CD14-positive monocyte (primary cell): ENCODE measurements at regions not wholly inside any gene's neighbourhood (a gene's known extent, or its start where the extent isn't known, plus 50 kb on each side); places are given as distances from the start of the nearest gene placed in this dataset.

Experiments
- DNase-seq, 3 donors: peaks; one replicate each; pipeline ENCODE4 v3.0.0-alpha.2; 2011 to 2022
- H2AFZ ChIP-seq: 2 replicates; pipeline ENCODE4 v1.6.0; 2012; ENCODE audit warnings: mild to moderate bottlenecking, low read depth, low read length, inconsistent platforms; ENCODE audit not compliant: insufficient read depth, poor library complexity, severe bottlenecking
- H3K27ac ChIP-seq, 2 donors: 1 replicate in 1 of 2; 2 replicates in 1 of 2; pipeline ENCODE4 v1.5.1; 2012 to 2013; ENCODE audit warnings: low read length in 2 of 2, control low read depth in 1 of 2, inconsistent platforms in 1 of 2, low read depth in 1 of 2, mild to moderate bottlenecking in 1 of 2
- H3K27me3 ChIP-seq, 2 donors: one replicate each; pipeline versions ENCODE4 v1.6.0 to v1.6.1; 2011 to 2013; ENCODE audit warnings: low read length in 2 of 2; ENCODE audit not compliant: control insufficient read depth in 2 of 2, insufficient read depth in 2 of 2
- H3K36me3 ChIP-seq, 2 donors: replicated peaks in 1 of 2; 1 replicate in 1 of 2; 2 replicates in 1 of 2; pipeline versions ENCODE4 v1.5.1 to v1.6.1; 2012 to 2013; ENCODE audit warnings: low read length in 2 of 2, control low read depth in 1 of 2, inconsistent platforms in 1 of 2, mild to moderate bottlenecking in 1 of 2; ENCODE audit not compliant: insufficient read depth in 2 of 2, control insufficient read depth in 1 of 2
- H3K4me1 ChIP-seq, 2 donors: 1 replicate in 1 of 2; 2 replicates in 1 of 2; pipeline versions ENCODE4 v1.5.1 to v1.6.1; 2012 to 2013; ENCODE audit warnings: low read length in 2 of 2, control low read depth in 1 of 2, inconsistent platforms in 1 of 2, mild to moderate bottlenecking in 1 of 2, moderate library complexity in 1 of 2; ENCODE audit not compliant: insufficient read depth in 2 of 2, control insufficient read depth in 1 of 2
- H3K4me2 ChIP-seq: replicated peaks from 2 replicates; pipeline ENCODE3; 2012; ENCODE audit warnings: low read length, moderate library complexity, mild to moderate bottlenecking; ENCODE audit not compliant: poor library complexity, severe bottlenecking; ENCODE audit errors: extremely low read depth
- H3K4me3 ChIP-seq, 3 experiments: fragments of 200-600 bp in 1 of 3; sonication (generic) in 1 of 3; replicated peaks in 1 of 3; 1 replicate in 2 of 3; 2 replicates in 1 of 3; pipeline ENCODE4 v1.5.1; 2011 to 2013; ENCODE audit warnings: low read length in 3 of 3, mild to moderate bottlenecking in 3 of 3, control low read depth in 2 of 3, low read depth in 2 of 3, inconsistent platforms in 1 of 3, moderate library complexity in 1 of 3
- H3K79me2 ChIP-seq: 2 replicates; pipeline ENCODE4 v1.6.0; 2012; ENCODE audit warnings: mild to moderate bottlenecking, control low read depth, inconsistent platforms, low read length, moderate library complexity; ENCODE audit not compliant: insufficient read depth
- H3K9ac ChIP-seq: 2 replicates; pipeline ENCODE4 v1.6.0; 2017; ENCODE audit warnings: low read length, mild to moderate bottlenecking; ENCODE audit not compliant: insufficient read depth, poor library complexity, severe bottlenecking
- H3K9me3 ChIP-seq, 2 donors: replicated peaks in 1 of 2; 1 replicate in 1 of 2; 2 replicates in 1 of 2; pipeline versions ENCODE4 v1.5.1 to v1.6.1; 2012 to 2013; ENCODE audit warnings: low read length in 2 of 2, control low read depth in 1 of 2; ENCODE audit not compliant: control insufficient read depth in 1 of 2, insufficient read depth in 1 of 2
- H4K20me1 ChIP-seq: 2 replicates; pipeline ENCODE4 v1.6.0; 2012; ENCODE audit warnings: mild to moderate bottlenecking, low read length, control low read depth, moderate library complexity; ENCODE audit not compliant: insufficient read depth
- H3K27ac Mint-ChIP-seq, 7 donors: one replicate each; pipeline ENCODE4 v1.8.0; 2020; ENCODE audit warnings: mild to moderate bottlenecking in 7 of 7, mixed read lengths in 7 of 7, moderate library complexity in 6 of 7, inconsistent platforms in 2 of 7
- H3K27me3 Mint-ChIP-seq, 3 donors: one replicate each; pipeline ENCODE4 v1.8.0; 2021 to 2022; ENCODE audit warnings: low read depth in 3 of 3, mild to moderate bottlenecking in 3 of 3, mixed read lengths in 3 of 3, moderate library complexity in 3 of 3, inconsistent platforms in 1 of 3
- H3K36me3 Mint-ChIP-seq, 2 donors: one replicate each; pipeline ENCODE4 v1.8.0; 2020; ENCODE audit warnings: mixed read lengths in 2 of 2, inconsistent platforms in 1 of 2, mild to moderate bottlenecking in 1 of 2
- H3K4me1 Mint-ChIP-seq: one replicate; pipeline ENCODE4 v1.8.0; 2020; ENCODE audit warnings: mild to moderate bottlenecking, mixed read lengths
- H3K4me3 Mint-ChIP-seq, 2 donors: one replicate each; pipeline ENCODE4 v1.8.0; 2020; ENCODE audit warnings: mild to moderate bottlenecking in 2 of 2, mixed read lengths in 2 of 2, moderate library complexity in 1 of 2
- H3K9me3 Mint-ChIP-seq, 7 donors: one replicate each; pipeline ENCODE4 v1.8.0; 2020 to 2022; ENCODE audit warnings: mixed read lengths in 7 of 7, mild to moderate bottlenecking in 6 of 7, moderate library complexity in 6 of 7, inconsistent platforms in 2 of 7
- CTCF ChIP-seq: fragments of 200-600 bp; IDR thresholded peaks from one replicate; pipeline ENCODE4 v1.8.0; 2022; ENCODE audit warnings: antibody characterized with exemption, mild to moderate bottlenecking
- WGBS: methylation state at CpG from one replicate; pipeline ENCODE4 v1.1.5; 2013; ENCODE audit warnings: missing lambda C conversion rate; ENCODE audit not compliant: insufficient coverage; 5-methylcytosine and 5-hydroxymethylcytosine counted together
- intact Hi-C, 2 donors: fragments of 100-400 bp; cut with micrococcal nuclease; formaldehyde crosslinking; loops; one replicate each; pipeline versions ENCODE4 v1.15.0 to v1.15.1; 2023

- no peak for DNase-seq
- Histone ChIP-seq H3K4me1 (no peaks in the 10 kb centered on the region), H3K36me3 (no peaks in the 10 kb centered on the region), H3K4me3 (no peak overlapping the region), H3K9ac (no peak overlapping the region), H3K9me3 (no peaks in the 10 kb centered on the region), H3K4me2 (no peak overlapping the region), H3K27ac (no peak overlapping the region), H4K20me1 (no peaks in the 10 kb centered on the region), H3K27me3 (no peaks in the 10 kb centered on the region), H2AFZ (no peak overlapping the region), H3K79me2 (no peaks in the 10 kb centered on the region)
- H3K27me3 Mint-ChIP-seq, result peaks cover 0 to 3% (median 2%) of the 10 kb centered on the region in 3 donors
- H3K4me1 Mint-ChIP-seq, result no peaks in the 10 kb centered on the region
- H3K27ac Mint-ChIP-seq, result no peak overlapping the region
- peaks cover 0 to 1% (median 0%) of the 10 kb centered on the region in 7 donors for H3K9me3 Mint-ChIP-seq
- H3K36me3 Mint-ChIP-seq, result no peaks in the 10 kb centered on the region
- intact Hi-C loops, result no loop called here
- no peak for TF ChIP-seq CTCF
- H3K4me3 Mint-ChIP-seq, result no peak overlapping the region
- WGBS, result 63% methylated on average over 11 of the region's 11 CpGs
These were observed 186.6 kb downstream of the ADAMTS15 start for GRCh38 chr11:130634961-130635473.

GRCh38 chr11:130635937-130636630 is 187.6 kb downstream of the ADAMTS15 start:
- Mint-ChIP-seq H3K4me3 (no peak overlapping the region), H3K36me3 (no peaks in the 10 kb centered on the region), H3K27ac (no peak overlapping the region), H3K27me3 (peaks cover 2 to 5% (median 4%) of the 10 kb centered on the region in 3 donors), H3K4me1 (no peaks in the 10 kb centered on the region), H3K9me3 (peaks cover 0 to 1% (median 0%) of the 10 kb centered on the region in 7 donors)
- no peak overlapping the region for H2AFZ ChIP-seq
- H3K4me1 ChIP-seq, result no peaks in the 10 kb centered on the region
- no peak overlapping the region for H3K27ac ChIP-seq
- DNase-seq, result no peak
- no peak for TF ChIP-seq CTCF
- no peaks in the 10 kb centered on the region for H3K36me3 ChIP-seq
- no peak overlapping the region for H3K9ac ChIP-seq
- no peak overlapping the region for H3K4me2 ChIP-seq
- no peaks in the 10 kb centered on the region for H4K20me1 ChIP-seq
- no peaks in the 10 kb centered on the region for H3K79me2 ChIP-seq
- no peak overlapping the region for H3K4me3 ChIP-seq
- intact Hi-C loops, result no loop called here
- no peaks in the 10 kb centered on the region for H3K9me3 ChIP-seq
- no peaks in the 10 kb centered on the region for H3K27me3 ChIP-seq
- 92% methylated on average over 2 of the region's 5 CpGs for WGBS
